Amniotic stem cell (primary cell): ENCODE measurements at regions not wholly inside any gene's neighbourhood (a gene's known extent, or its start where the extent isn't known, plus 50 kb on each side); places are given as distances from the start of the nearest gene placed in this dataset.

Source experiments
- DNase-seq: peaks from one replicate; lab custom pipeline; 2025; lab: John Stamatoyannopoulos, UW

- DNase-seq, result no peak
These were observed 300.7 kb upstream of the CXXC4 start for GRCh38 chr4:104795264-104795939.

DNA sequence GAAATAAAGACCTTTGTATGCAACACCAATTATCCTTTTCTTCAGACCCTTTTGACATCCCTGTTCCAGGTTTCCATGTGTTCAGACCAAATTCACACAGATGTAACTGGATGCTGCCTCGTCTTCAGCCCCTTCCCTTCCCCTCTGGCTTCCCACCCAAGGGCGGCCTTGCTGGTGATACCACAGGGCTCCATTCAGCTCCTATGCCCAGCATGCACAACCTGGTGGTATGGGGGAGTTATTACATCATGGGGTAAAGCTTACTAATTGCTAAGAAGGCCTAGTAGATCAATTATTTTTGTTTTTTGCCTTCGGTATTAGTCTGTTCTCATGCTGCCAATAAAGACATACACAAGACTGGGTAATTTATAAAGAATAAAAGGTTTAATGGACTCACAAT lies 317.0 kb upstream of the CXXC4 start:
- DNase-seq, result no peak

DNA sequence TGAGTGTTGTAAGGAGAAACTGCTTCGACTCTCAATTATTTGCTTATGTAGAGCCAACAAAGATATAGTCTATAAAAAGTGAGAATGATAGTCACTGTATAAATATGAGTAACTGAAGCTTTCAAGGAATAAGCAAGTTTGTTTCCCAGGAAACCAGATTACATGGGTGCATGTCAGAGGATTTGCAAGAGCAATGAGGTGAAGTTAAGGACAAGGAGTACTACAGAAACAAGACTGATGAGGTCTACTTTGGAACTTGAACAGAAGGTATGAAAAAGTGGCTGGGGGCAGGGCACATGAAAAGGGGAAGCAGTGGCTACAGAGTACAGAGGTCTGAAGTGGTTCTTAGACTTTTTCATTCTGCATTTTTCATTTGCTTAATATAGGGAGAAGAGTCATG lies 321.0 kb upstream of the CXXC4 start:
- DNase-seq, result no peak

DNA sequence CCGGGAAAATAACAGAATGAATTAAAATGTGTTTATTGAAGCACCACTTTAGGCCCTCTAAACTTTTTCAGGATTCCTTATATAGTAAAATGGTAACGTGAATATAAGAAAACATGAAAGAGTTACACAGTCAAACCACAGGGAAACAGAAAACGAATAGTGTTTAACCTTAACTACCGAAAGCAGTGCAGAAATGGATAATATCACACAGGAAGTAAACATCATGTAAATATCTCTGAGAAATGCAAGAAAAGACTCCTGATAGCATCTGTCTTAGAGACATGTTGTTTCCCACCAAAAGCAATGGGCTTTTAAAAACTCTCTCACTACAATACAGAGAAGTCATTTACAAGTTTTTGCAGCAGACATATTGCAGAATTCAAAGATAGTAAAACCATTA lies 323.9 kb upstream of the CXXC4 start:
- no peak for DNase-seq

DNA sequence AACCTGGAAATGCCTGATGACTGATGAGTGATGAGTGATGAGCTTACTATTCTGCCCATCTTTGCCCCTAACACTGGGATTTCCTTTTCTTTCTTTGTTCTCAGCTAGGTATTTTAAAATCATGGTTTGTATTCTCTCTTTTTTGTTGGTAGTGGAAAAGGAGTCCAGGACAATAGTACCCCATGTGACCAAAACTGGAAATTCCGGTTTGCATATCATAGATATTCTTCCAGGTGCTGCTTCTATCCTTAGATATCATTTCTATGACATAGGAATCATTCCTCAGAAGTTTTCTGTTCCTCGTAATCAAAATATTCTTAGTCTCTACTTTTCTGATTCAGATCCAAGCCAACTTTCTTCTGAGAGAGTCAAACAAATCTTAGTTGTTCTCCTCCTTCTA lies 320.5 kb upstream of the TET2 start:
- no peak for DNase-seq

DNA sequence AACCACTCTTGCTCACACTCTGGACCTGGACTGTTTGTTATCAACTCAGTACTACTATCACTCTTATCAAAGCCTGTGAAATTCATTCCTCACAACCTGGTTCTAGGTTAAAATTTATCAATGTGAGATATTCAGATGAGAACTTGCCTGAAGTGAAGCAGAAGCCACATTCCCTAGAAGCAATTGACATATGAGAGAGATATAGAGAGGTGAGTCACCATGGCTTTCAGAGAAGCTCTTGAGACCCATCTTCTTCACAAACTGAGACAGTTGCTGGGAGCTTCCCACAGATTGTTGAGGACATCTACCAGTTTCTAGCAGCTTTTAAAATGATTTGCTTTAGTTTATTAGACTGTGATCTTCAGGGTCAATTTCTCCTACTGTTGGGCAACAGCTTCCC lies 316.9 kb upstream of the TET2 start:
- DNase-seq, result no peak

DNA sequence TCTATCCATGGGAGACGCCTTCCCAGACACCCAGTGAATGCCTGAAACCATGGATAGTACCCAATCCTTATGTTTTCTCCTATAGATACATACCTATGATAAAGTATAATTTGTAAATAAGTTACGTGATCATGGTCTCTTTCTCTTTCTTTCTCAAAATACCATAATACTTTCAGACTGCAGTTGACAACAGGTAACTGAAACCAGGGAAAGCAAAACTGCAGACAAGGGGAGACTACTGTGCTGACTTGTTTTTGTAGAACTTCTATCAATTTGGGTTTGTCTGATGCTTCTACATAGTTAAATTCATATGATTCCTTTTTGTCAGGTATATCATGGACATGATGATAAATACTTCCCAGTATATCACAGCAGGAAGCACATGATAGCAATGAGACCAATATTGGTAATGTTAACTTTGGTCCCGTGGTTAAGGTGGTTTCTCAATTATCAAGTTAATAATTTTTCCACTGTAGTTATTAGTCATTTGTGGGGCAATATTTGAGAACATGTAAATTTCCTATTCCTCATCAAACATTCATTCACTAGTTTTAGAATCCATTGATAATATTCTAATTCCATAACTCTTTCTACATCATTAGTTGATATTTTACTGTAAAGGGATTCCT lies 298.0 kb upstream of the TET2 start:
- DNase-seq, result no peak

GRCh38 chr4:104859601-104860237 lies 287.0 kb upstream of the TET2 start:
- DNase-seq, result no peak

GRCh38 chr4:104860238-104861123 lies 286.2 kb upstream of the TET2 start:
- DNase-seq, result peak; percentile 11

DNA sequence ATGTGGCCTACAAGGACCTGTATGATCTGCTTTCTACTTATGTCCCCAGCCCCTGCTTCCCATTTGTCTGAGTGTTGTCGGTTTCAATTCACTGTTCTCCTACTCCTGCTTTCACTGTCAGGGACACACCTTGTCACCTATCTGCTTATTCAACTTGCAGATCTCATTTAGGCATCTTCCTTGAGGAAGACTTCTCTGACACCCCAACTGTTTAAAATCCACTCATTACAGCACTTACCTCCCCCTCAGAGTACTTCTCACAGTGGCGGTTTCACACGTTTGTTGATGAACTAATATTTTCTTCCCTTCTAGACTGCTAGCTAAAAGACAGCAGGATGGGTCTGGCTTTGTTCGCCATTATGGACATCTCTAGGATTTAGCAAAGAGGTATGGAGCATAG lies 279.9 kb upstream of the TET2 start:
- no peak for DNase-seq

DNA sequence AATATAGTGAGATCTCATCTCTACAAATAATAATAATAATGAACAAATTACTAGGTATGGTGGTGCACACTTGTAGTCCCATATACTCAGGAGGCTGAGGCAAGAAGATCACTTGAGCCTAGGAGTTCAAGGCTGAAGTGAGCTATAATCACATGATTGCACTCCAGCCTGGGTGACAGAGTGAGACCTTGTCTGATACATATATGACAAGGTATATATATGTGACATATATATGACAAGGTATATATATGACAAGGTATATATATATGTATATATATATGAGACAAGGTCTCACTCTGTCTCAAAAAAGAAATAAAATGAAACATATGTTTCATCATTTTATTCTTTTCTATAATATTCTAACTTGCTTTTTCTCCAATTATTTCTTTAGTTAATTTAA lies 278.1 kb upstream of the TET2 start:
- no peak for DNase-seq

DNA sequence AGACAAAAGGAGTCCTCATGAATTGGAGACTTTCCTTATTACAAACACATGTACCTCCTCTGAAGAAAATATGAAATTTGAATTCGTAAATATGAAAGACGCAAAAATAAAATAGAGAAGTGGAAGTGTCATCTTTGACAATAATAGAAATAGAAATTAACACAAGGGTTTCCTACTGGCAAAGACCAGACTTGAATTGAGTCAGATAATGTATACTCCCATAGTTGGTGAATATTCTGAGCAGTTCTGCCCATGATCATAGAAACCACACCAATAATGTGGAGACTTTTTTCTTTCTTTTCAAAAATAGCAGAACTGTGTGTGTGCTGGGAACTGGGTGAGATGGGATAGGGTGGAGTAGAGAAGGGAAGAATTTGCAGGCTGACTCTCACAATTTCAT lies 277.7 kb upstream of the TET2 start:
- no peak for DNase-seq

GRCh38 chr4:104869831-104870230 lies 276.8 kb upstream of the TET2 start:
- no peak for DNase-seq

GRCh38 chr4:104870495-104871233 lies 276.0 kb upstream of the TET2 start:
- no peak for DNase-seq

- DNase-seq, result no peak
These were observed 267.7 kb upstream of the TET2 start for GRCh38 chr4:104878936-104879335.

DNA sequence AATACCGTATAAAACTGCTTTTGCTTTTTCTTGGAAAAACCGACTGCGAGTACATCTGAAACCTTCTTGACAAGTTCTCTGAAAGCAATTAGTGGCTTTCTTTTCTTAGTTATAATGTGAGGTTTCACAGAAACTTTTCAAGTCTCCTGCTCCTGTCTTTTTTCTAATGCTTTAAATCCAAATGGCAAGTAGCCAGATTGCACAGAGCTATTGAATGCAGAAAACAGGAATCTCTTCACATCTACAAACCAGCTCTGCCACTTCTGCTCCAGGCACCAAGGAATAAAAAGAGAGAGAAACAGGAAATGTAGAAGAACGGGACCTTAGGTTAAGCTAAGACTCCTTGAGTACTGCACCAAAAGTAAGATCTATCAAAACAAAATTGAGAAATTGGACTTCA lies 267.3 kb upstream of the TET2 start:
- no peak for DNase-seq

DNA sequence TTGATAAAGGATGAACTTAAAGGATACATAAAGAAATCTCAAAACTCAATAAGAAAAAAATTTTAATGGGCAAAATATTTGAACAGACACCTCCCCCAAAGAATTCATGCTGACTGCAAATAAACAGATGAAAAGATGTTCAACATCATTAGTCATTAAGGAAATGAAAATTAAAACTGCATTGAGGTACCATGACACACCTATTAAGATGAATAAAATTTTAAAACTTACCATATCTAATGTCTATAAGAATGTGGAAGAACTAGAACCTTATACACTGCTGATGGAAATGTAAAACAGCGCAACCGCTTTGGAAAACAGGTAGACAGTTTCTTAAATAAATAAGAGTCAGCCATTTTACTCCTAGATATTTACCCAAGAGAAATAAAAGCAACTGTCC lies 266.8 kb upstream of the TET2 start:
- DNase-seq, result no peak

GRCh38 chr4:104881136-104881886 lies 265.4 kb upstream of the TET2 start:
- no peak for DNase-seq

DNA sequence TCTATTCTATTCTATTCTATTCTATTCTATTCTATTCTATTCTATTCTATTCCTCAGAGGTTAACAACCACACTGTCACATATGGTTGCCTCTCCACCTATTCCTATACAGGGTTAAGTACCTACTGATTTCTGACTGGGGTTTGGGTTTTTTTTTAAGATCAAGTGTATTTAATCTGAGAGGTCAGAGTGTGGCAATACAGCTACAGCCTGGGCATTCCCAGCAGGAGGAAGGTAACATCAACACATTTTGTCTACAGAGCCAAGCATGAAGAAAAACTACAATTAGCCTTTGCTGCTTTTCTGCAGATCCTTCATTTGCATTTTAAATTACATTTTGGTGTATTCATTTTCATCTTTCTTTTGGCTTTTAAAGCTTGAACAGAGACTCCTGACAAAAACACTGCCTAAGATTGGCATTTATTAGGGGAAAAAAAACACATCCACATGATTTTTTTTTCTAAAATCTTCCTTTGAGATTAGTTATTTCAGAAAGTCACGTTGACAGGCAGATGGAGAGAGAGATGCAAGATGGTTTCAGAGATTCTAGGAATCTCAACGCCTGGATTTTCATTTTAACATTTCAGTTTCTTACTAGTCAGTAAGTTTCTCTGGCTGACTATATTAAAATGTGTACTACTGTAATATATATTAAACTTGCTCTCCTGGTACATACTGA lies 255.9 kb upstream of the TET2 start:
- DNase-seq, result no peak
